NT2/D1 (cell line): ENCODE measurements at regions not wholly inside any gene's neighbourhood (a gene's known extent, or its start where the extent isn't known, plus 50 kb on each side); places are given as distances from the start of the nearest gene placed in this dataset.

Experiments used
- DNase-seq: peaks from one replicate; pipeline ENCODE4 v3.0.0-alpha.2; 2011; ENCODE audit warnings: low read depth, low spot score
- H3K27me3 ChIP-seq: 2 replicates; pipeline ENCODE4 v1.6.0; 2011; ENCODE audit warnings: mild to moderate bottlenecking; ENCODE audit not compliant: insufficient read length, insufficient read depth
- H3K36me3 ChIP-seq: 2 replicates; pipeline ENCODE4 v1.6.1; 2011; ENCODE audit warnings: mild to moderate bottlenecking, low read length, mixed read lengths; ENCODE audit not compliant: insufficient read depth, insufficient read length
- H3K4me1 ChIP-seq: 2 replicates; pipeline ENCODE4 v1.5.1; 2011; ENCODE audit not compliant: insufficient read depth, insufficient read length
- H3K4me3 ChIP-seq: 2 replicates; pipeline ENCODE4 v1.5.1; 2011; ENCODE audit warnings: low read depth; ENCODE audit not compliant: insufficient read length
- H3K9ac ChIP-seq: 2 replicates; pipeline ENCODE4 v1.6.0; 2011; ENCODE audit warnings: low read depth; ENCODE audit not compliant: insufficient read length
- H3K9me3 ChIP-seq: 2 replicates; pipeline ENCODE4 v1.5.1; 2011; ENCODE audit warnings: mild to moderate bottlenecking, low read length; ENCODE audit not compliant: insufficient read depth
- SUZ12 ChIP-seq: IDR thresholded peaks from 2 replicates; pipeline ENCODE4 v1.6.1; 2011; ENCODE audit not compliant: insufficient read length, insufficient read depth; ENCODE audit errors: extremely low read depth
- YY1 ChIP-seq: IDR thresholded peaks from 2 replicates; pipeline ENCODE4 v1.6.1; 2011; ENCODE audit not compliant: insufficient read length, insufficient read depth
- ZNF274 ChIP-seq: IDR thresholded peaks from 2 replicates; pipeline ENCODE4 v1.6.1; 2011; ENCODE audit warnings: mild to moderate bottlenecking, low read depth, low read length

DNA sequence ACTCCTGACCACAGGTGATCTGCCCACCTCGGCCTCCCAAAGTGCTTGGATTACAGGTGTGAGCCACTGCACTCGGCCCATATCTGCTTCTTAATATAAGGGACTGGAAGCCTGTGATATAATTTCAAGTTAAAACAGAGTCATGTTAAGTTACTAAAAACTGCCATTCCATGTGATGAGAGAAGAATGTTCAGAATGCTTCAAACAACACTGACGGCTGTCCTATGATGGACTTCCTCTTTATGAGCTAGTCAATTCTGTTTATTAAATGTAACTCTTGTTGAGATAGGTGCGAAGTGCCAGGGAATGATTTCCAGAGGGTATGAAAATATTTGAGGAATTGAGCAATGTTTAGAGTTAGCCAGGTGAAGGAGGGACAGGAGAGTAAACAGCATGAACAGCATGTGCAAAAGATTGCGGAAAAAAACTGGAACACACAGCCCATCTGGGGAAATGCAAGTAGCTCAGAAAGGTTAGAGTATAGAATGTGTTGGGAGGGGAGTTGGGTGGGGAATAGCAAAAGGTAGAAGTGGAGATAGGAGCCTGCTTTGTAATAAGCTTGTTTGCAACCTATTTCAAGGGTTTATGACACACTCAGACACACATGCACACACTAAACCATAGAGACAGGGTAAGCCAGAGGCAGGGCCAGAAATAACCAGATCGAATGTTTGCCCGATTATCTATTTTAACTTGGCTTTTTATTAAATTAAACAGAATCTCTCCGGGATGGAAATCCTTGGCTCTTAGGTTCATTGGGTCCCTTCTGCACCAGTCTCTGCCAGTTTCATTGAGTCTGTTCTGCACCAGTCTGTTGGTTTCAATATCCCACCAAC, 135.6 kb upstream of the COX10 start:
- TF ChIP-seq ZNF274 (no peak), SUZ12 (no peak), YY1 (no peak)
- Histone ChIP-seq H3K9ac (no peak overlapping the region), H3K4me3 (no peak overlapping the region), H3K9me3 (no peaks in the 10 kb centered on the region), H3K36me3 (no peaks in the 10 kb centered on the region), H3K4me1 (no peaks in the 10 kb centered on the region), H3K27me3 (no peaks in the 10 kb centered on the region)
- DNase-seq: no peak

DNA sequence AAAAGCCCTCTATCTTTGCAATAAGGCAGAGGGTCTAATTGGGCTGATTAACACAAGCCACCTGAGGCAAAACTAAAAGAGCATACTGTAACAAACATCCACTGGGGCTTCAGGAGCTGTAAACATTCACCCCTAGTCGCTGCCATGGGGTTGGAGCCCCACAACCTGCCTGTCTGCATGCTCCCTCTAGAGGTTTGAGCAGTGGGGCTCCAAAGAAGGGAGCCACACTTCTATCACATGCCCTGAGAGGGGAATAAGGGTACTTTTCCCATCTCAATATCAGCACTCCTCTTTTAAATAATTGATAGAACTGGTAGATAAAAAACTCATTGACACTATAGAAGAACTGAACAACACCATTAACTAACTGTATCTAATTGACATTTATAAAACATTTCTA, 130.1 kb upstream of the COX10 start:
- Histone ChIP-seq H3K9ac (no peak overlapping the region), H3K4me1 (no peaks in the 10 kb centered on the region), H3K27me3 (no peaks in the 10 kb centered on the region), H3K36me3 (no peaks in the 10 kb centered on the region), H3K9me3 (peaks cover 8% of the 10 kb centered on the region; the same call in 1 of the 2 replicates), H3K4me3 (no peak overlapping the region)
- DNase-seq: no peak
- TF ChIP-seq ZNF274 (no peak), YY1 (no peak), SUZ12 (no peak)

DNA sequence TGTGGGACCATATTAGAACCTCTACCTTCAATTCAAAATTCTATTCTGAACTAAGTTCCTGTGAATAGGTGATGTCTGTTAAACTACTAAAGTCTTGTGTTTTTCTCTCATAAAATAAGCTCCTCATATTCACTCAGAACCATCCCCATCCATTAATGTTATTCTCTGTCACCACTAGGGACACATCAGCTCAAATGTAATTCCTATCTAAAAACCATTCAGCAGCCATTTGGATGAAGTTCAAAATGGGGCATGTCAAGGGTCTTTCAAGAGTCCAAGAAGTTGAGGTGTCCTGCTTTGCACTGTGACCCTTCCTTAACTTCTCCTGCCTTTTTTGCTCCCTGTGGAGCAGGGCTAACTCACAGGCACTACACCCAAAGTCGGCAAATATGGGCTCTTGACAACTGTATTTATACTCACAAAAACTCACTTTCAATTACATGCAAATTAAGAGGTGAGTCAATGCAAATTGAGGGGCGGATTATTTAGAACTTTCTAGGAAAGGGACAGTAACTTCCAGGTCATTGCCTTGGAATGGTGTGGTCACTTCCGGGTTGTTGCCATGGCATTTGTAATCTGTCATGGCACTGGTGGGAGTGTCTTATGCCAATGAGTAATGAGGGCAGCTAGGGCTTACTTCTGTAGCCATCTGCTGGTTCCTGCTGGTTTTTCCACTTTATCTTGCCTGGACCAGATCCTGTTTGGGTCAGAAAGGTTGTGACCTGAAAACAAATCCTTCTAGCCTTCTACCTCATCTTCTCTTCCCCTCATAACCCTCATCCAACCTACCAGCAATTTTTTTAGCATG, 128.2 kb upstream of the COX10 start:
- DNase-seq: no peak
- no peaks in the 10 kb centered on the region for H3K36me3 ChIP-seq
- no peaks in the 10 kb centered on the region for H3K27me3 ChIP-seq
- TF ChIP-seq SUZ12 (no peak), YY1 (no peak)
- no peaks in the 10 kb centered on the region for H3K4me1 ChIP-seq
- H3K9ac ChIP-seq: no peak overlapping the region
- peaks cover 8% of the 10 kb centered on the region; the same call in 1 of the 2 replicates for H3K9me3 ChIP-seq
- H3K4me3 ChIP-seq: no peak overlapping the region

DNA sequence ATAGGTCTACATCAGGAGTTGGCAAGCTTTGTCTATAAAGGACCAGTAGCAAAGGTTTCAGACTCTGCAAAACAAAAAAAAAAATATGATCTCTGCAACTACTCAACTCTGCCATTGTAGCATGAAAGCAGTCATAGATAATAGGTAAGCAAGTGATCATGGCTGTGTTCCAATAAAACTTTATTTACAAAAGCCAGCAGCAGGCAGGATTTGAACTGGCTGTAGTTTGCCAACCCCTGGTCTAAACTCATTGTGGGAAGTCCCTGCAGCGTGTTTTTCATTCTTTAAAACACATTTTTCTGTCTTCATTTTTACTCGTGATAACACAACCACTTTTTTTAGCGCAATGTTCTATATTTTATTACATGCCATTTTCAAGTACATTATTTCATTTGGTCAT, 127.5 kb upstream of the COX10 start:
- TF ChIP-seq YY1 (no peak), SUZ12 (no peak), ZNF274 (no peak)
- no peaks in the 10 kb centered on the region for H3K27me3 ChIP-seq
- no peak overlapping the region for H3K4me3 ChIP-seq
- H3K4me1 ChIP-seq: no peaks in the 10 kb centered on the region
- no peak overlapping the region for H3K9ac ChIP-seq
- peaks cover 8% of the 10 kb centered on the region; the same call in 1 of the 2 replicates for H3K9me3 ChIP-seq
- no peaks in the 10 kb centered on the region for H3K36me3 ChIP-seq
- DNase-seq: no peak

DNA sequence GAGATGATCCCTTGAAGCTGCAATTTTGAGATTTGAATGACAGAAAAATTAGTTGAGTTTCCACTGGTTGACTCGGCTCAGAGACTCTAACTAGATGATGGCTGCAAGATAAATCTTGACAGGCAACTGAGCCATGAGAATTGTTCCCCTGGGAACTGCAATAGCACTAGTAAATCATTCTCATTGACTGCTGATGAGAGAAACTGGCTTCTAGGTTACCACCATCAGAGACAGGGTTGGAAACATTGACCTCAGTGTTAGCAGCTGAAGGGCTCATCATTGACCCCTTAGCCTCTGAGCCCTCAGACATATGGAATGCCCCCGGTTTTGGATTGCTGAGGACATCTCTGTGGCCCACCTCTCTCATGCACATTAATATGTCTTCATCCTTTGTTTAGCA, 125.4 kb upstream of the COX10 start:
- H3K9me3 ChIP-seq: peaks cover 8% of the 10 kb centered on the region; the same call in 1 of the 2 replicates
- H3K4me3 ChIP-seq: no peak overlapping the region
- H3K36me3 ChIP-seq: no peaks in the 10 kb centered on the region
- DNase-seq: no peak
- no peaks in the 10 kb centered on the region for H3K4me1 ChIP-seq
- no peak overlapping the region for H3K9ac ChIP-seq
- H3K27me3 ChIP-seq: no peaks in the 10 kb centered on the region
- TF ChIP-seq ZNF274: no peak
- TF ChIP-seq YY1: no peak
- no peak for TF ChIP-seq SUZ12

DNA sequence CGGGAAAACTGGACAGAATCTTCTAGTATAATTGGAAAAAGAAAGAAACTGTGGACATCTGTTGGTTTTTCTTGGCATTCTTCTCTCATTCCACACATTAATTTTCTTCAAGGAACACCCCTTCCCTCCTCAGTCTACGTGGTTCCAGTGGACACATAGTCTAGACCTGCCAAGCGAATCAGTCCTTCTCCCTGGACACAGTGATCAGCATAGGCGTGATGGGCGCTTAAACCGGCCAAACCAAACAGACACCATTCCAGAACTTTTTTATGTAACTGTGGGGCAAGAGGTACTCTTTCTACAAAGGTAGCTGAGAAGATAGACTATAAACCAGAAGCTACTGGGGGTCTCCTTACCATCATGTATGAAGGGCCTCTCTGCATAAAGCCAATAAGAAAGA, 121.8 kb upstream of the COX10 start:
- TF ChIP-seq SUZ12 (no peak), YY1 (no peak), ZNF274 (no peak)
- H3K27me3 ChIP-seq: no peaks in the 10 kb centered on the region
- no peak overlapping the region for H3K4me3 ChIP-seq
- no peaks in the 10 kb centered on the region for H3K4me1 ChIP-seq
- H3K9me3 ChIP-seq: no peaks in the 10 kb centered on the region
- H3K36me3 ChIP-seq: no peaks in the 10 kb centered on the region
- H3K9ac ChIP-seq: no peak overlapping the region
- no peak for DNase-seq

DNA sequence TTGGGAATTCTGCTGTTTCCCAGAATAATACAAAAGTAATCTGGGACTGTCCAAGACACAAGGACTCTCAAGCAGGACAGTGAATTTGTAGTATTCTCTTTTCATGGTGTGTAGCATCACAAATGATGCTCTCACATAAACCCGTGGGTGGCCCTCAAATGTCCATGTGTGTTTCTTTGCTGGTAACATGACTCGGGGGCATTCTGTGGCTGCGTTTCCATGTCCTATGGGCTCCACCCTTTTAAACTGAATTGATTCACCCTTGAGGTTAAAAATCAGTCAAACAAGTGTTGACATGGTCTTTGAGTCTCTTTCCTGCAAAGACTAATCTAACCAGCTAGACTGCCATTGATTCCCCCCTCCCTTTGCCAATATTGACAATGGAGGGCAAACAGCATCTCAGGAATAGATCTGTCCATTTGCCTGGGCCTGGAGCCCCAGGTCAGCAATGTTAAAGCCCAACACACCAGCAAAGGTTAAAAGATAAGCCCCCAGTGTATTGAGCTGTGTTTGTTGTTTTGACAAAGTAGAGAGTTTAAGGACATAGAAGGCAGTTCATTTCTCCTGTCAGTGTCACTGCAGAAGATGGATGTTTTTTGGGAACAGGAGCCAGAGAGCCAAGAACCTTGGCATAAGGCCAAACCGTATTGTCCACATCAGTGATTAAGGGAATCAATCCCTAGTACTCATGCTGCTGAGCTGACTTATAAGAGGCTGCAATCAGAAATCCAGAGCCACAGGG, 117.1 kb upstream of the COX10 start:
- H3K36me3 ChIP-seq: no peaks in the 10 kb centered on the region
- no peak for TF ChIP-seq YY1
- TF ChIP-seq SUZ12: no peak
- TF ChIP-seq ZNF274: no peak
- H3K4me3 ChIP-seq: no peak overlapping the region
- H3K9me3 ChIP-seq: peaks cover 5% of the 10 kb centered on the region; the same call in 1 of the 2 replicates
- H3K4me1 ChIP-seq: no peaks in the 10 kb centered on the region
- DNase-seq: no peak
- H3K9ac ChIP-seq: no peak overlapping the region
- H3K27me3 ChIP-seq: no peaks in the 10 kb centered on the region
